HepG2 (cell line): ENCODE measurements at regions not wholly inside any gene's neighbourhood (a gene's known extent, or its start where the extent isn't known, plus 50 kb on each side); places are given as distances from the start of the nearest gene placed in this dataset.

ENCODE experiments used
- ATAC-seq: fragments of 200-7000 bp; cut with Tn5 transposase; 3 replicates; pipeline ENCODE4 v1.9.1; 2020; ENCODE audit warnings: mild to moderate bottlenecking, moderate library complexity
- BruUV-seq: library from RNA; stranded (reverse); fragments of 400-500 nt; replicated peaks from 2 replicates; lab custom pipeline; 2021; lab: Mats Ljungman, UMichigan
- CTCF ChIA-PET: fragments of 300-600 bp; formaldehyde crosslinking; extraction: SDS; loops from one replicate; lab custom pipeline; 2021; ENCODE audit warnings: low total read pairs, inconsistent platforms, low intra/inter-chr PET ratio; lab: Yijun Ruan, JAX
- POLR2A ChIA-PET: fragments of 350-600 bp; sonication (Branson Sonifier 250); formaldehyde crosslinking; loops from one replicate; lab custom pipeline; 2020; ENCODE audit warnings: antibody characterized with exemption, inconsistent platforms; lab: Yijun Ruan, JAX
- DNase-seq: peaks from one replicate; pipeline ENCODE4 v3.0.0-alpha.2; 2015; ENCODE audit warnings: low spot score
- FAIRE-seq: peaks from 3 replicates; lab custom pipeline; 2011; peaks lifted over from hg19 to GRCh38; lab: Jason Lieb, UNC
- H2AFZ ChIP-seq: one replicate; pipeline ENCODE4 v1.6.1; 2011; ENCODE audit warnings: low read length, inconsistent platforms
- H3K27ac ChIP-seq: fragments of 300-600 bp; 3 replicates; pipeline ENCODE4 v1.8.0; 2011; ENCODE audit warnings: mixed run types, mild to moderate bottlenecking, mixed read lengths, low read length, inconsistent platforms; ENCODE audit not compliant: insufficient read depth; ENCODE audit errors: extremely low read length
- H3K27me3 ChIP-seq, 2 experiments: fragments of 200-600 bp in 1 of 2; 2 replicates in 1 of 2; 3 replicates in 1 of 2; pipeline versions ENCODE4 v1.6.0 to v1.8.0; 2011; ENCODE audit warnings: low read length in 2 of 2, mild to moderate bottlenecking in 2 of 2, moderate library complexity in 2 of 2, inconsistent platforms in 1 of 2; ENCODE audit not compliant: insufficient read depth in 2 of 2, control insufficient read depth in 1 of 2
- H3K36me3 ChIP-seq, 2 experiments: fragments of 200-600 bp in 1 of 2; replicated peaks in 1 of 2; 2 replicates in 1 of 2; 3 replicates in 1 of 2; pipeline versions ENCODE4 v1.5.1 to v1.8.0; 2011; ENCODE audit warnings: low read length in 2 of 2, inconsistent platforms in 1 of 2; ENCODE audit not compliant: insufficient read depth in 2 of 2, control insufficient read depth in 1 of 2
- H3K4me1 ChIP-seq: 2 replicates; pipeline ENCODE4 v1.5.1; 2012; ENCODE audit warnings: low read length, inconsistent platforms; ENCODE audit not compliant: insufficient read depth
- H3K4me2 ChIP-seq: 2 replicates; pipeline ENCODE4 v1.6.0; 2011; ENCODE audit warnings: low read depth, low read length, inconsistent platforms
- H3K4me3 ChIP-seq, 3 experiments: fragments of 200-600 bp in 1 of 3; sonication (generic), shearing (Covaris generic) in 1 of 3; replicated peaks in 1 of 3; 2 replicates each; pipeline ENCODE4 v1.5.1; 2011 to 2016; ENCODE audit warnings: low read length in 3 of 3, inconsistent platforms in 2 of 3, low read depth in 2 of 3, mild to moderate bottlenecking in 2 of 3, control low read depth in 1 of 3, mixed read lengths in 1 of 3; ENCODE audit not compliant: insufficient read depth in 1 of 3
- H3K79me2 ChIP-seq: one replicate; pipeline ENCODE4 v1.6.1; 2011; ENCODE audit warnings: low read length, inconsistent platforms; ENCODE audit not compliant: insufficient read depth
- H3K9ac ChIP-seq: 2 replicates; pipeline ENCODE4 v1.6.0; 2011; ENCODE audit warnings: mild to moderate bottlenecking, low read depth, low read length, inconsistent platforms; ENCODE audit not compliant: insufficient read depth
- H3K9me3 ChIP-seq: 2 replicates; pipeline ENCODE4 v1.5.1; 2012; ENCODE audit warnings: mild to moderate bottlenecking, low read length
- H4K20me1 ChIP-seq: 2 replicates; pipeline ENCODE4 v1.6.0; 2011; ENCODE audit warnings: inconsistent platforms, mild to moderate bottlenecking, low read length, moderate library complexity; ENCODE audit not compliant: insufficient read depth
- FOXA3 ChIP-seq: IDR thresholded peaks from 2 replicates; pipeline ENCODE4 v1.6.1; 2016; ENCODE audit warnings: missing genetic modification reagents, missing compliant biosample characterization
- GATAD1 ChIP-seq: IDR thresholded peaks from 2 replicates; pipeline ENCODE4 v1.6.1; 2016; ENCODE audit warnings: missing genetic modification reagents, missing compliant biosample characterization
- HHEX ChIP-seq: IDR thresholded peaks from 2 replicates; pipeline ENCODE4 v1.6.1; 2016; ENCODE audit warnings: control low read depth
- RFX1 ChIP-seq: fragments of 450-650 bp; IDR thresholded peaks from 2 replicates; pipeline ENCODE4 v1.6.1; 2017
- THAP11 ChIP-seq: IDR thresholded peaks from 2 replicates; pipeline ENCODE4 v1.6.1; 2016; ENCODE audit warnings: missing biosample characterization, missing genetic modification reagents
- U2AF1 ChIP-seq: fragments of 200-400 bp; formaldehyde crosslinking; optimal IDR thresholded peaks from 2 replicates; pipeline ENCODE3; 2017; ENCODE audit warnings: mild to moderate bottlenecking, low read depth, low read length
- ZFYVE20 ChIP-seq: sonication (generic); formaldehyde crosslinking; IDR thresholded peaks from 2 replicates; pipeline ENCODE4 v1.8.0; 2023; ENCODE audit warnings: low read depth, mild to moderate bottlenecking, moderate library complexity, missing genetic modification reagents, borderline replicate concordance
- ZMYM2 ChIP-seq: sonication (generic); formaldehyde crosslinking; IDR thresholded peaks from 2 replicates; pipeline ENCODE4 v1.8.0; 2022; ENCODE audit warnings: mild to moderate bottlenecking, missing genetic modification reagents
- WGBS: methylation state at CpG from one replicate; pipeline ENCODE4 v1.1.6; 2017; ENCODE audit warnings: low lambda C conversion rate; 5-methylcytosine and 5-hydroxymethylcytosine counted together
- in situ Hi-C: cut with HindIII; loops from 2 replicates; pipeline ENCODE4 v1.10.0; 2017; ENCODE audit warnings: low pct_unique_long_range_greater_than_20kb; ENCODE audit not compliant: extremely low pct_ligation_motif_present
- intact Hi-C: fragments of 100-400 bp; cut with micrococcal nuclease; formaldehyde crosslinking; loops from one replicate; pipeline ENCODE4 v1.10.0; 2022; ENCODE audit not compliant: unreplicated experiment
- TF ChIP-seq, protein P1 (sequence below): sonication (generic); formaldehyde crosslinking; IDR thresholded peaks from 2 replicates; pipeline ENCODE4 v1.4.0; 2020; ENCODE audit warnings: missing genetic modification reagents, borderline replicate concordance
- TF ChIP-seq, protein P2 (sequence below): sonication (generic); formaldehyde crosslinking; IDR thresholded peaks from 2 replicates; pipeline ENCODE4 v1.5.0; 2020; ENCODE audit warnings: mild to moderate bottlenecking, missing genetic modification reagents
- TF ChIP-seq, protein P3 (sequence below): sonication (generic); formaldehyde crosslinking; IDR thresholded peaks from 2 replicates; pipeline ENCODE4 v1.5.0; 2020; ENCODE audit warnings: missing genetic modification reagents
- TF ChIP-seq, protein P4 (sequence below): sonication (generic); formaldehyde crosslinking; IDR thresholded peaks from 2 replicates; pipeline ENCODE4 v1.5.0; 2020; ENCODE audit warnings: mild to moderate bottlenecking, missing genetic modification reagents, borderline replicate concordance
- TF ChIP-seq, protein P5 (sequence below): sonication (generic); formaldehyde crosslinking; IDR thresholded peaks from 2 replicates; pipeline ENCODE4 v1.8.1; 2023; ENCODE audit warnings: mild to moderate bottlenecking, missing genetic modification reagents

DNA sequence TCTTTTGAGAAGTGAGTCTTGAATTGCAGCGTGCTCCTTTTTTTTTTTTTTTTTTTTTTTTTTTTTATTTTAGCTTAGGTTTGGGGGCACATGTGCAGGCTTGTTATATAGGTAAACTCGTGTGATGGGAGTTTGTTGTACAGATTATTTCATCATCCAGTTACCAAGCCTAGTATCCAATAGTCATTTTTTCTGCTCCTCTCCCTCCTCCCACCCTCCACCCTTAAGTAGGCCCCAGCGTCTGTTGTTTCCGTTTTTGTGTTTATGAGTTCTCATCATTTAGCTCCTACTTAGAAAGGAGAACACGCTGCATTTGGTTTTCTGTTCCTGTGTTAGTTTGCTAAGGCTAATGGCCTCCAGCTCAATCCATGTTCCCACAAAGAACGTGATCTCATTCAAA lies 81.3 kb upstream of the TSPAN5 start:
- Histone ChIP-seq H3K4me1 (no peaks in the 10 kb centered on the region), H3K27me3 (no peaks in the 10 kb centered on the region), H3K4me3 (no peak overlapping the region), H3K79me2 (no peaks in the 10 kb centered on the region), H3K9me3 (no peaks in the 10 kb centered on the region), H3K9ac (no peak overlapping the region), H3K27ac (no peak overlapping the region), H4K20me1 (no peaks in the 10 kb centered on the region), H3K4me2 (no peak overlapping the region), H2AFZ (no peak overlapping the region), H3K36me3 (no peaks in the 10 kb centered on the region)
- intact Hi-C loops: loop anchor here (10.0 kb wide), 1 partner anchor 95 kb away; no protein-coding TSS in a partner anchor
- BruUV-seq: no TSS peak
- FAIRE-seq (no peak), ATAC-seq (no peak), DNase-seq (no peak)
- POLR2A ChIA-PET: no interaction called here
- 42% methylated on average over 6 of the region's 6 CpGs for WGBS
- TF ChIP-seq, protein P1, sequence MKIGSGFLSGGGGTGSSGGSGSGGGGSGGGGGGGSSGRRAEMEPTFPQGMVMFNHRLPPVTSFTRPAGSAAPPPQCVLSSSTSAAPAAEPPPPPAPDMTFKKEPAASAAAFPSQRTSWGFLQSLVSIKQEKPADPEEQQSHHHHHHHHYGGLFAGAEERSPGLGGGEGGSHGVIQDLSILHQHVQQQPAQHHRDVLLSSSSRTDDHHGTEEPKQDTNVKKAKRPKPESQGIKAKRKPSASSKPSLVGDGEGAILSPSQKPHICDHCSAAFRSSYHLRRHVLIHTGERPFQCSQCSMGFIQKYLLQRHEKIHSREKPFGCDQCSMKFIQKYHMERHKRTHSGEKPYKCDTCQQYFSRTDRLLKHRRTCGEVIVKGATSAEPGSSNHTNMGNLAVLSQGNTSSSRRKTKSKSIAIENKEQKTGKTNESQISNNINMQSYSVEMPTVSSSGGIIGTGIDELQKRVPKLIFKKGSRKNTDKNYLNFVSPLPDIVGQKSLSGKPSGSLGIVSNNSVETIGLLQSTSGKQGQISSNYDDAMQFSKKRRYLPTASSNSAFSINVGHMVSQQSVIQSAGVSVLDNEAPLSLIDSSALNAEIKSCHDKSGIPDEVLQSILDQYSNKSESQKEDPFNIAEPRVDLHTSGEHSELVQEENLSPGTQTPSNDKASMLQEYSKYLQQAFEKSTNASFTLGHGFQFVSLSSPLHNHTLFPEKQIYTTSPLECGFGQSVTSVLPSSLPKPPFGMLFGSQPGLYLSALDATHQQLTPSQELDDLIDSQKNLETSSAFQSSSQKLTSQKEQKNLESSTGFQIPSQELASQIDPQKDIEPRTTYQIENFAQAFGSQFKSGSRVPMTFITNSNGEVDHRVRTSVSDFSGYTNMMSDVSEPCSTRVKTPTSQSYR (CRISPR knock-in tag): no peak
- TF ChIP-seq, protein P2, sequence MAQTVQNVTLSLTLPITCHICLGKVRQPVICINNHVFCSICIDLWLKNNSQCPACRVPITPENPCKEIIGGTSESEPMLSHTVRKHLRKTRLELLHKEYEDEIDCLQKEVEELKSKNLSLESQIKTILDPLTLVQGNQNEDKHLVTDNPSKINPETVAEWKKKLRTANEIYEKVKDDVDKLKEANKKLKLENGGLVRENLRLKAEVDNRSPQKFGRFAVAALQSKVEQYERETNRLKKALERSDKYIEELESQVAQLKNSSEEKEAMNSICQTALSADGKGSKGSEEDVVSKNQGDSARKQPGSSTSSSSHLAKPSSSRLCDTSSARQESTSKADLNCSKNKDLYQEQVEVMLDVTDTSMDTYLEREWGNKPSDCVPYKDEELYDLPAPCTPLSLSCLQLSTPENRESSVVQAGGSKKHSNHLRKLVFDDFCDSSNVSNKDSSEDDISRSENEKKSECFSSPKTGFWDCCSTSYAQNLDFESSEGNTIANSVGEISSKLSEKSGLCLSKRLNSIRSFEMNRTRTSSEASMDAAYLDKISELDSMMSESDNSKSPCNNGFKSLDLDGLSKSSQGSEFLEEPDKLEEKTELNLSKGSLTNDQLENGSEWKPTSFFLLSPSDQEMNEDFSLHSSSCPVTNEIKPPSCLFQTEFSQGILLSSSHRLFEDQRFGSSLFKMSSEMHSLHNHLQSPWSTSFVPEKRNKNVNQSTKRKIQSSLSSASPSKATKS (CRISPR knock-in tag): no peak
- TF ChIP-seq, protein P3, sequence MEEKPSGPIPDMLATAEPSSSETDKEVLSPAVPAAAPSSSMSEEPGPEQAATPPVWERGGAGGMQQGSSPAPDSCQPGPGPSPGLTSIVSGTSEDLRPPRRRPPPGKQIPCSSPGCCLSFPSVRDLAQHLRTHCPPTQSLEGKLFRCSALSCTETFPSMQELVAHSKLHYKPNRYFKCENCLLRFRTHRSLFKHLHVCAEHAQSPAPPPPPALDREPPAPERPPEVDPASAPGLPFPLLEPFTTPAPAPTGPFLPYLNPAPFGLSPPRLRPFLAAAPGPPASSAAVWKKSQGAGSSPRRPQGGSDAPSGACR (CRISPR knock-in tag): no peak
- TF ChIP-seq ZFYVE20 (CRISPR knock-in tag): no peak
- TF ChIP-seq, protein P4, sequence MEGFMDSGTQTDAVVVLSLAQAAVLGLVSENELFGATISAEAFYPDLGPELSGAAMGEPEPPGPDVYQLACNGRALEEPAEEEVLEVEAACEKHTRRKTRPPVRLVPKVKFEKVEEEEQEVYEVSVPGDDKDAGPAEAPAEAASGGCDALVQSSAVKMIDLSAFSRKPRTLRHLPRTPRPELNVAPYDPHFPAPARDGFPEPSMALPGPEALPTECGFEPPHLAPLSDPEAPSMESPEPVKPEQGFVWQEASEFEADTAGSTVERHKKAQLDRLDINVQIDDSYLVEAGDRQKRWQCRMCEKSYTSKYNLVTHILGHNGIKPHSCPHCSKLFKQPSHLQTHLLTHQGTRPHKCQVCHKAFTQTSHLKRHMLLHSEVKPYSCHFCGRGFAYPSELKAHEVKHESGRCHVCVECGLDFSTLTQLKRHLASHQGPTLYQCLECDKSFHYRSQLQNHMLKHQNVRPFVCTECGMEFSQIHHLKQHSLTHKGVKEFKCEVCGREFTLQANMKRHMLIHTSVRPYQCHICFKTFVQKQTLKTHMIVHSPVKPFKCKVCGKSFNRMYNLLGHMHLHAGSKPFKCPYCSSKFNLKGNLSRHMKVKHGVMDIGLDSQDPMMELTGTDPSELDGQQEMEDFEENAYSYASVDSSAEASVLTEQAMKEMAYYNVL: no peak
- TF ChIP-seq GATAD1 (CRISPR knock-in tag): no peak
- TF ChIP-seq THAP11 (CRISPR knock-in tag): no peak
- no peak for TF ChIP-seq ZMYM2 (CRISPR knock-in tag)
- no peak for TF ChIP-seq U2AF1
- no peak for TF ChIP-seq FOXA3 (CRISPR knock-in tag)
- TF ChIP-seq HHEX (CRISPR knock-in tag): no peak
- TF ChIP-seq RFX1: no peak
- TF ChIP-seq, protein P5, sequence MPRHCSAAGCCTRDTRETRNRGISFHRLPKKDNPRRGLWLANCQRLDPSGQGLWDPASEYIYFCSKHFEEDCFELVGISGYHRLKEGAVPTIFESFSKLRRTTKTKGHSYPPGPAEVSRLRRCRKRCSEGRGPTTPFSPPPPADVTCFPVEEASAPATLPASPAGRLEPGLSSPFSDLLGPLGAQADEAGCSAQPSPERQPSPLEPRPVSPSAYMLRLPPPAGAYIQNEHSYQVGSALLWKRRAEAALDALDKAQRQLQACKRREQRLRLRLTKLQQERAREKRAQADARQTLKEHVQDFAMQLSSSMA: no peak
- in situ Hi-C loops: no loop called here
- CTCF ChIA-PET: no interaction called here
